ENCODE measurements at regions not wholly inside any gene's neighbourhood (a gene's known extent, or its start where the extent isn't known, plus 50 kb on each side); places are given as distances from the start of the nearest gene placed in this dataset.

GRCh38 chr5:77923666-77924065 is 147.5 kb upstream of the TBCA start:
- ATAC-seq (no peak), DNase-seq (ENCODE audit: extremely low read depth in 1 of 4, low spot score in 3 of 4) (no peak), FAIRE-seq (no peak)
- intact Hi-C loops (cut with micrococcal nuclease) (no loop called here), in situ Hi-C loops (cut with MboI) (no loop called here)
- ChIA-PET POLR2A (no interaction called here), CTCF (ENCODE audit: low intra/inter-chr PET ratio) (no interaction called here)
- no TSS peak for BruUV-seq (replicated peaks)
- no peak overlapping the region for H3K27ac ChIP-seq (ENCODE audit: extremely low read depth, low read depth, low read length)
- no peaks in the 10 kb centered on the region for H4K20me1 ChIP-seq (replicated peaks; ENCODE audit: control insufficient read depth, insufficient read depth, low read length)
- no peak overlapping the region for H2AFZ ChIP-seq (ENCODE audit: low read depth, low read length)
- H3K9me3 ChIP-seq (replicated peaks; ENCODE audit: control insufficient read depth, insufficient read depth, low read depth, low read length) = no peaks in the 10 kb centered on the region
- WGBS (ENCODE audit: insufficient coverage, low coverage, missing lambda C conversion rate) = 2% methylated on average over 4 of the region's 4 CpGs
- H3K4me1 ChIP-seq (replicated peaks in 1 of 2; ENCODE audit: control insufficient read depth in 2 of 2, insufficient read depth in 2 of 2, low read length in 2 of 2) = no peaks in the 10 kb centered on the region; a peak in 1 of 5 replicates
- H3K9ac ChIP-seq (ENCODE audit: insufficient read depth in 1 of 2, low read depth in 2 of 2, low read length in 2 of 2) = no peak overlapping the region
- H3K4me2 ChIP-seq (ENCODE audit: insufficient read depth, low read length) = no peak overlapping the region
- H3K27me3 ChIP-seq (ENCODE audit: control insufficient read depth in 2 of 2, insufficient read depth in 2 of 2, low read length in 2 of 2) = peaks cover 6 to 8% of the 10 kb centered on the region in 2 experiments; a peak in 2 of 5 replicates
- no peaks in the 10 kb centered on the region for H3K79me2 ChIP-seq (ENCODE audit: control insufficient read depth, insufficient read depth, low read length)
- H3K9me1 ChIP-seq (ENCODE audit: control insufficient read depth, insufficient read depth, low read length) = no peaks in the 10 kb centered on the region
- TF ChIP-seq NFE2 (IDR thresholded peaks at IDR 0.05; ENCODE audit: low read depth) (no peak), MYNN (IDR thresholded peaks at IDR 0.05) (peak; percentile 51; the same call in 1 of the 2 replicates), MYNN (CRISPR knock-in tag; IDR thresholded peaks at IDR 0.05) (no peak)
- H3K4me3 ChIP-seq = no peak overlapping the region
- H3K36me3 ChIP-seq (ENCODE audit: control insufficient read depth, insufficient read depth, low read length) = no peaks in the 10 kb centered on the region; the same call in 2 of the 3 replicates

DNA sequence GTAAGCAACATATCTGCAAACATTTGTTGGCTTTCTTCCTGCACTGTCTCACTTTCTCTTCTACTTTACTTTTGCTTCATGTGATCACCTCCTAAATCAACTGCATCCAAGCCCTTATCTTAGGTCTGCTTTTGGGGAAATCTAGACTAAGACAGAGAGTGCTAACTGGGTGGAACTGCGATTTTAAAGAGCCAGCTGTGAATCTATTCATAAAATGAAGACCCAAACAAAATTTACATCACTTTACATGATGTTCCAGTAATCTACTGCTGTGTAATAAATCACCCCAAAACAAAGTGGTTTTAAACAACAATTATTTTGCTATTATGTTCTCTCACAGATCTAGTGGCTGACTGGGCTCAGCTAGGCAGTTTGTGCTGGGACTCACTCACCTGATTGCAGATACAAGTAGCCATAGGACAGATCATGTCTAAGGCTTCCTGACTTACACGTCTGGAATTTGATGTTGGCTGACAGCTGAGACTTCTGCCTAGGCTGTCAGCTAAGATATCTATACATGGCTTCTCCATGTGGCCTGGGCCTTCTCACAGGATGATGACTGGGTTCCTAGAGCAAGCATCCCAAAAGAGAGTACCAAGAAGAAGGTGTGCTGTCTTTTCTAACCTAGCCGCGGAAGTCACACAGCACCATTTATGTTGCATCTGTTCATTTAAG is 145.1 kb upstream of the TBCA start:
- intact Hi-C loops (cut with micrococcal nuclease) (no loop called here), in situ Hi-C loops (cut with MboI) (no loop called here)
- ChIA-PET POLR2A (interaction anchor here (0.5 kb wide), 1 partner anchor 59 kb away, joined by 3 read pairs; no protein-coding TSS in a partner anchor), CTCF (ENCODE audit: low intra/inter-chr PET ratio) (no interaction called here)
- H4K20me1 ChIP-seq (replicated peaks; ENCODE audit: control insufficient read depth, insufficient read depth, low read length) = no peaks in the 10 kb centered on the region
- no peaks in the 10 kb centered on the region for H3K79me2 ChIP-seq (ENCODE audit: control insufficient read depth, insufficient read depth, low read length)
- H3K36me3 ChIP-seq (ENCODE audit: control insufficient read depth, insufficient read depth, low read length) = no peaks in the 10 kb centered on the region; the same call in 2 of the 3 replicates
- no peaks in the 10 kb centered on the region for H3K9me1 ChIP-seq (ENCODE audit: control insufficient read depth, insufficient read depth, low read length)
- no peak for DNase-seq (ENCODE audit: extremely low read depth in 1 of 4, low spot score in 3 of 4)
- no peaks in the 10 kb centered on the region; a peak in 1 of 5 replicates for H3K4me1 ChIP-seq (replicated peaks in 1 of 2; ENCODE audit: control insufficient read depth in 2 of 2, insufficient read depth in 2 of 2, low read length in 2 of 2)
- BruUV-seq (replicated peaks) = no TSS peak
- H3K4me2 ChIP-seq (ENCODE audit: insufficient read depth, low read length) = no peak overlapping the region
- FAIRE-seq = no peak
- no peak overlapping the region for H3K4me3 ChIP-seq
- H3K9ac ChIP-seq (ENCODE audit: insufficient read depth in 1 of 2, low read depth in 2 of 2, low read length in 2 of 2) = no peak overlapping the region
- 4% methylated on average over 4 of the region's 4 CpGs for WGBS (ENCODE audit: insufficient coverage, low coverage, missing lambda C conversion rate)
- H3K27ac ChIP-seq (ENCODE audit: extremely low read depth, low read depth, low read length) = no peak overlapping the region
- ATAC-seq = no peak
- peaks cover 5 to 14% of the 10 kb centered on the region in 2 experiments; a peak in 3 of 5 replicates for H3K27me3 ChIP-seq (ENCODE audit: control insufficient read depth in 2 of 2, insufficient read depth in 2 of 2, low read length in 2 of 2)
- no peaks in the 10 kb centered on the region for H3K9me3 ChIP-seq (replicated peaks; ENCODE audit: control insufficient read depth, insufficient read depth, low read depth, low read length)
- H2AFZ ChIP-seq (ENCODE audit: low read depth, low read length) = no peak overlapping the region
- no peak for TF ChIP-seq NFE2 (IDR thresholded peaks at IDR 0.05; ENCODE audit: low read depth)
- TF ChIP-seq GABPB1 (CRISPR knock-in tag; IDR thresholded peaks at IDR 0.05) = no peak
- TF ChIP-seq, protein P1, sequence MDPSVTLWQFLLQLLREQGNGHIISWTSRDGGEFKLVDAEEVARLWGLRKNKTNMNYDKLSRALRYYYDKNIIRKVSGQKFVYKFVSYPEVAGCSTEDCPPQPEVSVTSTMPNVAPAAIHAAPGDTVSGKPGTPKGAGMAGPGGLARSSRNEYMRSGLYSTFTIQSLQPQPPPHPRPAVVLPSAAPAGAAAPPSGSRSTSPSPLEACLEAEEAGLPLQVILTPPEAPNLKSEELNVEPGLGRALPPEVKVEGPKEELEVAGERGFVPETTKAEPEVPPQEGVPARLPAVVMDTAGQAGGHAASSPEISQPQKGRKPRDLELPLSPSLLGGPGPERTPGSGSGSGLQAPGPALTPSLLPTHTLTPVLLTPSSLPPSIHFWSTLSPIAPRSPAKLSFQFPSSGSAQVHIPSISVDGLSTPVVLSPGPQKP (CRISPR knock-in tag; IDR thresholded peaks at IDR 0.05) = no peak
- no peak for TF ChIP-seq CBFA2T3 (IDR thresholded peaks at IDR 0.05)
- TF ChIP-seq NR0B1 (IDR thresholded peaks at IDR 0.05; ENCODE audit: partially characterized antibody) = no peak
- TF ChIP-seq, protein P2, sequence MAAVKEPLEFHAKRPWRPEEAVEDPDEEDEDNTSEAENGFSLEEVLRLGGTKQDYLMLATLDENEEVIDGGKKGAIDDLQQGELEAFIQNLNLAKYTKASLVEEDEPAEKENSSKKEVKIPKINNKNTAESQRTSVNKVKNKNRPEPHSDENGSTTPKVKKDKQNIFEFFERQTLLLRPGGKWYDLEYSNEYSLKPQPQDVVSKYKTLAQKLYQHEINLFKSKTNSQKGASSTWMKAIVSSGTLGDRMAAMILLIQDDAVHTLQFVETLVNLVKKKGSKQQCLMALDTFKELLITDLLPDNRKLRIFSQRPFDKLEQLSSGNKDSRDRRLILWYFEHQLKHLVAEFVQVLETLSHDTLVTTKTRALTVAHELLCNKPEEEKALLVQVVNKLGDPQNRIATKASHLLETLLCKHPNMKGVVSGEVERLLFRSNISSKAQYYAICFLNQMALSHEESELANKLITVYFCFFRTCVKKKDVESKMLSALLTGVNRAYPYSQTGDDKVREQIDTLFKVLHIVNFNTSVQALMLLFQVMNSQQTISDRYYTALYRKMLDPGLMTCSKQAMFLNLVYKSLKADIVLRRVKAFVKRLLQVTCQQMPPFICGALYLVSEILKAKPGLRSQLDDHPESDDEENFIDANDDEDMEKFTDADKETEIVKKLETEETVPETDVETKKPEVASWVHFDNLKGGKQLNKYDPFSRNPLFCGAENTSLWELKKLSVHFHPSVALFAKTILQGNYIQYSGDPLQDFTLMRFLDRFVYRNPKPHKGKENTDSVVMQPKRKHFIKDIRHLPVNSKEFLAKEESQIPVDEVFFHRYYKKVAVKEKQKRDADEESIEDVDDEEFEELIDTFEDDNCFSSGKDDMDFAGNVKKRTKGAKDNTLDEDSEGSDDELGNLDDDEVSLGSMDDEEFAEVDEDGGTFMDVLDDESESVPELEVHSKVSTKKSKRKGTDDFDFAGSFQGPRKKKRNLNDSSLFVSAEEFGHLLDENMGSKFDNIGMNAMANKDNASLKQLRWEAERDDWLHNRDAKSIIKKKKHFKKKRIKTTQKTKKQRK (IDR thresholded peaks at IDR 0.05; ENCODE audit: borderline replicate concordance, low read depth, low read length) = no peak
- no peak for TF ChIP-seq ZNF324 (CRISPR knock-in tag; IDR thresholded peaks at IDR 0.05)
- no peak for TF ChIP-seq ZNF644 (tag; IDR thresholded peaks at IDR 0.05; ENCODE audit: low read depth)
